ENCODE measurements at regions not wholly inside any gene's neighbourhood (a gene's known extent, or its start where the extent isn't known, plus 50 kb on each side); places are given as distances from the start of the nearest gene placed in this dataset.
A peak's percentile ranks its signal among the peaks of the same experiment; 100 is the strongest.

GRCh38 chr11:104583857-104584256 is 314.4 kb downstream of the CASP12 start:
- H3K27me3 ChIP-seq = no peaks in the 10 kb centered on the region

GRCh38 chr11:104582431-104582830 is 315.8 kb downstream of the CASP12 start:
- no peak for DNase-seq (ENCODE audit: low spot score)
- H3K36me3 Mint-ChIP-seq = no peaks in the 10 kb centered on the region
- H3K4me3 Mint-ChIP-seq = no peak overlapping the region
- Histone ChIP-seq H3K9me3 (ENCODE audit: low read depth) (no peaks in the 10 kb centered on the region), H3F3A (ENCODE audit: low read depth) (no peaks in the 10 kb centered on the region), H3K9ac (no peak overlapping the region), H3K27ac (no peak overlapping the region), H3K27me3 (no peaks in the 10 kb centered on the region), H3K36me3 (no peaks in the 10 kb centered on the region), H3K4me1 (peaks cover 24% of the 10 kb centered on the region), H2AFZ (replicated peaks) (no peak overlapping the region), H3K4me2 (no peak overlapping the region), H3K4me3 (no peak overlapping the region), H4K20me1 (ENCODE audit: low read depth) (no peaks in the 10 kb centered on the region), H3K79me2 (ENCODE audit: low read depth) (no peaks in the 10 kb centered on the region)
- peaks cover 3% of the 10 kb centered on the region for H3K27me3 Mint-ChIP-seq (ENCODE audit: insufficient read depth, low read depth)
- no peak overlapping the region for H3K27ac Mint-ChIP-seq
- H3K4me1 Mint-ChIP-seq = peaks cover 13% of the 10 kb centered on the region
- no peaks in the 10 kb centered on the region for H3K9me3 Mint-ChIP-seq
- no peak for TF ChIP-seq EZH2 (IDR thresholded peaks at IDR 0.05)
- no peak for TF ChIP-seq CTCF (IDR thresholded peaks at IDR 0.05)
- no peak for TF ChIP-seq EZH2phosphoT487 (IDR thresholded peaks at IDR 0.05)

More at GRCh38 chr11:104583857-104584256, 314.4 kb downstream of the CASP12 start:
- Mint-ChIP-seq H3K27ac (no peak overlapping the region), H3K9me3 (no peaks in the 10 kb centered on the region), H3K27me3 (ENCODE audit: insufficient read depth, low read depth) (peaks cover 3% of the 10 kb centered on the region), H3K4me1 (peaks cover 15% of the 10 kb centered on the region), H3K36me3 (no peaks in the 10 kb centered on the region), H3K4me3 (no peak overlapping the region)
- Histone ChIP-seq H3K4me3 (no peak overlapping the region), H3K27ac (no peak overlapping the region), H2AFZ (replicated peaks) (peak overlapping the region; percentile 58), H3K9me3 (ENCODE audit: low read depth) (no peaks in the 10 kb centered on the region), H4K20me1 (ENCODE audit: low read depth) (no peaks in the 10 kb centered on the region), H3F3A (ENCODE audit: low read depth) (no peaks in the 10 kb centered on the region), H3K4me1 (peaks cover 24% of the 10 kb centered on the region), H3K9ac (no peak overlapping the region), H3K79me2 (ENCODE audit: low read depth) (no peaks in the 10 kb centered on the region), H3K36me3 (no peaks in the 10 kb centered on the region), H3K4me2 (no peak overlapping the region)
- no peak for DNase-seq (ENCODE audit: low spot score)
- TF ChIP-seq EZH2phosphoT487 (IDR thresholded peaks at IDR 0.05) (no peak), CTCF (IDR thresholded peaks at IDR 0.05) (no peak), EZH2 (IDR thresholded peaks at IDR 0.05) (no peak)

GRCh38 chr11:104581246-104581980 is 316.8 kb downstream of the CASP12 start:
- no peaks in the 10 kb centered on the region for H3K36me3 ChIP-seq
- no peaks in the 10 kb centered on the region for H3K79me2 ChIP-seq (ENCODE audit: low read depth)
- no peaks in the 10 kb centered on the region for H3K36me3 Mint-ChIP-seq
- no peak overlapping the region for H3K4me3 Mint-ChIP-seq
- H3K27me3 Mint-ChIP-seq (ENCODE audit: insufficient read depth, low read depth) = peaks cover 3% of the 10 kb centered on the region
- no peaks in the 10 kb centered on the region for H3F3A ChIP-seq (ENCODE audit: low read depth)
- no peaks in the 10 kb centered on the region for H3K27me3 ChIP-seq
- H3K9me3 Mint-ChIP-seq = no peaks in the 10 kb centered on the region
- peaks cover 13% of the 10 kb centered on the region for H3K4me1 Mint-ChIP-seq
- peaks cover 24% of the 10 kb centered on the region for H3K4me1 ChIP-seq
- no peak overlapping the region for H3K27ac ChIP-seq
- H3K4me2 ChIP-seq = peak overlapping the region; percentile 56
- no peak for TF ChIP-seq EZH2 (IDR thresholded peaks at IDR 0.05)
- TF ChIP-seq CTCF (IDR thresholded peaks at IDR 0.05) = no peak
- H3K9ac ChIP-seq = no peak overlapping the region
- H2AFZ ChIP-seq (replicated peaks) = no peak overlapping the region
- H4K20me1 ChIP-seq (ENCODE audit: low read depth) = no peaks in the 10 kb centered on the region
- no peak overlapping the region for H3K27ac Mint-ChIP-seq
- no peaks in the 10 kb centered on the region for H3K9me3 ChIP-seq (ENCODE audit: low read depth)
- DNase-seq (ENCODE audit: low spot score) = peak; percentile 61
- no peak overlapping the region for H3K4me3 ChIP-seq
